NCI-H510A (cell line): ENCODE measurements at regions not wholly inside any gene's neighbourhood (a gene's known extent, or its start where the extent isn't known, plus 50 kb on each side); places are given as distances from the start of the nearest gene placed in this dataset.
"Not testable (repeated sequence)": the region's sequence is repeated elsewhere in the genome, so short reads cannot be mapped to it uniquely, and the experiment has no call there.

Source experiments
- DNase-seq: peaks from one replicate; lab custom pipeline; 2025; lab: John Stamatoyannopoulos, UW

GRCh38 chr13:65677906-65678305 is 1552.2 kb downstream of the PCDH9 start:
- DNase-seq: no peak

- DNase-seq: not testable (repeated sequence)
Observed at GRCh38 chr13:65675383-65675782, 1554.8 kb downstream of the PCDH9 start.

GRCh38 chr13:65670014-65670625 is 1560.0 kb downstream of the PCDH9 start:
- DNase-seq: no peak

GRCh38 chr13:65660731-65661130 is 1569.4 kb downstream of the PCDH9 start:
- DNase-seq: no peak

GRCh38 chr13:65656740-65657329 is 1573.3 kb downstream of the PCDH9 start:
- DNase-seq: no peak

DNA sequence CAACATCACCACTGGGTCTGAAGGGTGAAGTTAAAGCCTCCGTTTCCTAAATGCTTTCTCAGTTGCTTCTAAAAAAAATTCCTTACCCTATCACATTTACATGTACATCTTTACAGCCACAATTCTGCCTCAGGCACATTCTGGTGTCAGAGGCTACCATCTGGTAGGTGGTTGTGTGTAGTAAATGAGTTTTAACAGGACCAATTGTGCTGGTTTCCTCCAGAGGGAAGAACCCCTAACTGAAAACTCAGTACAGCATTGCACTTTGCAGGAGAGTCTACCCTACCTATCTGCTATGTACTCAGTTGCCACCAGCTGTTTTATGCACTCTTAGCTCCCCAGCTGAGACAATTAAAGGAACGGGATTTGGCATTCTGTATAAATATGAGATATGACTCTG is 1576.5 kb downstream of the PCDH9 start:
- DNase-seq: no peak

- no peak for DNase-seq
Observed at GRCh38 chr13:65650321-65650720, 1579.8 kb downstream of the PCDH9 start.

DNA sequence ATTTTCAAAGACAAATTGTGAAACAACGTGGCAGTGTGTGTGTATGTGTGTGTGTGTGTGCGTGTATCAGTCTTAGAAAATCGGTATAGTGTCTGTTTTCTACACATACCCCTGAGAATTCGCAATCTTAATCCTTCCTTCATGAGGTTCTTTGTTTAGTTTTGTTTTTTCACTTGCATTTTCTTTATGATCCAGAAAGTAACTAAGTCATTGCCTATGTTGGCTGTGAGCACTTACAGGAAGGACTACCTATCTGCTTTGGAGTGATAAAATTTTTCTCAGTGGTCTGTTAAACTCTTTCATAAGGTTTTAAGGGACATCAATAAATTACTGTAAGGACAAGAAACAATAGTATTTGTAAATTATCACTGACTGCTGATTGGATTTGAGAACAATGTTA is 1587.1 kb downstream of the PCDH9 start:
- DNase-seq: no peak

DNA sequence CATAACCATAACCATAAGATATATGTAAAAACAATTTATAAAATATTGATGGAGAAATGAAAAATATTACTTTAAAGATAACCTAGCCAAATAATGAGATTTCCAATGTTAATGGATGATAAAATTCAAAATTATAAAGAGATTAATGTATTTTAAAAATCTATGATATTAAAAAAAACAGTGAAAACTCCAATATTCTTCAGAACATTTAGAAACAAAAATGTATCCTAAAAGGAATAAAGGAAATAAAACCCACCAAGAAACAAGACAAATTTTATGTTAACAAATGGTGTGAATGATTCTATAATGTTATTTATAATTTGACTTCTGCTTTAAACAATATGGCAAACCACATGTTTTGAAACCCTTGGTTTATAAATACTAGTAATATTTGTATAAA is 1587.8 kb downstream of the PCDH9 start:
- DNase-seq: no peak

DNA sequence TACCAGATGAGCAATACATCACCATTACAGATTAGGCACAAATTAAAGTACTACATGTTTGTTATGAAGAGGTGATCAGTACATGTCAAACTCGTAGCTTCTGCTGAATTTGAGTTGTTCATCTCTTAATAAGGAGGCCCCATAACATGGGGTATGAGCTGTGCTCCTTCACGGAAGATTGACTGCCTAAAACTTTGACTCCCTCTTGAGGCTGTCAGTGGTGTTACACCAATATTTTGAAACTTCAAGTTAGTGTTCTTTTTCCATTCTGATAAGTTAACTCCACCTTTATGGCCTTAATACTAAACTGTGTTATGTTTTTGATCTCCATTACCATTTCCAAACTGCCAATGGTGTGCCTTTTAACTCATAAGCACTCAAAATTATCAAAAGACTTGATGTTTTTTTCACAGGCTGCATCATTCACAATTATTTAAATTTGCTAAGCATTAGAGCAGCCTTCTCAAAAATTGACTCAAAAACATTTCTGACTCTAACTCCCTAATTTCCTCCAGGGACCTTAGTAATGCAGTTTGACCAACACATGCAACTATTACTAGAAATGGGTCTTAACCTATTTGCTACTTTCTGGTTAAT is 1591.5 kb downstream of the PCDH9 start:
- DNase-seq: no peak

DNA sequence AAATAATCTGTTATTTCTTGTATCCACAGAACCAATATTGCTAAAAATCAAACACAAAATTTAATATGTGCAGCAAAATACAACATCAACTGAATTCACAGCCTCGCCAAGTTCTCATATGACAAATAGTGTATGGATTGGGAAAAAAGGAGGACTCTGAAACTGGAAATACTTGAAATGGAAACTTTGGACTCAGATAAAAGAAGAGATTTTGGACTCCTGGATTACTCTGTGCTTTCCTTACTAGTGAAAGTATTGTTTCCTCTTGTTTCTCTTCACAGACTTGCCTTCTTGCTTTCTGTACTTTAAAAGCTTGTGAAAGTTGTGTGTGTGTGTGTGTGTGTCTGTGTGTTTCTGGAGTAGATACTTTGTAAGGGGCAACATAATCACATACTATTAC is 1596.3 kb downstream of the PCDH9 start:
- no peak for DNase-seq

GRCh38 chr13:65631078-65631477 is 1599.1 kb downstream of the PCDH9 start:
- DNase-seq: no peak

DNA sequence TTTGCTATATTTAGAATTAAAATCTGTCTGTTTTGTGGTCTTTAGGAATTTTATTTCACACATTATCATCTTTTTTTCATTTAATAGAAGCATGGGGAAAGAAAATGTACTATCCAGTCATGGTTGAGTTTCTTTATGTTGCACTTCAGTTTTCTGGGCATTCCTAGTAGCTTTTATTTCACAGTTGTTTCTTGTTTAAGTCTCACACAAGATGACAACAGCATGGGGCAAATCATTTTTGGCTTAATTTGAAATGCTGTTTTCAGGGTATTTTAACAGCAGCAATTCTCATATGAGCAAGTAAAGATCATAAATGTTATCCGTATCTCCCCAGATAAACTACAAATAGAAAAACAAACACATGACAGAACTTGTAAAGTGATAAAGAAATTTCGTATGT is 1600.2 kb downstream of the PCDH9 start:
- DNase-seq: no peak

DNA sequence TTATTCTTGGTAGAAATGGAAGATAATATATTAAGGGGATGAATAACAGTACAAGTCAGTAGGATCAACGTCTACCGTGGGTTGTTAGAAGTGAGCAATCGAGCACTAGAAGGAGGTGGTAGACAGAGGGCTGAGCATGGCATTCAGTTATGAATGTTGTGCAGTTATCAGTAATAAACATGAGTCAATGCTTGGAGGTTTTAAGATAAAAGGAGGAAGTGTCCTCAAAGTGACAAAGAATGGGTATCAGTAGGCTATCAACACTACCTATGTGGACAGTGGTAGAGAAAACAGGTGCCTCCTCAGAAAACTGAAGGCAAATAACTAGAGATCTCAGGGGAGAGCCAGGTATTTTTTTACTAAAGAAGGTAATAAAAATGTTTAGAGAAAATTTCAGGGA is 1607.0 kb downstream of the PCDH9 start:
- no peak for DNase-seq

DNA sequence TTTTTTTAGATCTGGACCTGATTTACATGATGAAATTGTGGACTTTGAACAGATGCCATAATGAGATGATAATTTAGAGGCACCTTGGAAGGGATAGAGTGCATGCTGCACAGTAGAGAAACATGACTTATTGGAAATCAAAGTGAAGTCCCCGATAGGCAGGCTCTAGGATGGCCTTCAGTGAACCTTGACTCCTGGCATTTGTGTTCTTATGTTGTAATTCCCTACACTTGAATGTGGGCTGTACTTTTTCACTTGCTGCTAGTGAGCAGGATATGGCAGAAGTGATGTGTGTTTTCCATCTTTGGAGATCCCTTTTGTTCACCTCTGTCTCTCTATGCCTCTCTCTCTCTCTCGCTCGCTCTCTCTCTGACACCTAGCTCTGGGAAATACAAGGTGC is 1614.6 kb downstream of the PCDH9 start:
- no peak for DNase-seq

- DNase-seq: no peak
Observed at GRCh38 chr13:65613004-65613403, 1617.1 kb downstream of the PCDH9 start.

DNA sequence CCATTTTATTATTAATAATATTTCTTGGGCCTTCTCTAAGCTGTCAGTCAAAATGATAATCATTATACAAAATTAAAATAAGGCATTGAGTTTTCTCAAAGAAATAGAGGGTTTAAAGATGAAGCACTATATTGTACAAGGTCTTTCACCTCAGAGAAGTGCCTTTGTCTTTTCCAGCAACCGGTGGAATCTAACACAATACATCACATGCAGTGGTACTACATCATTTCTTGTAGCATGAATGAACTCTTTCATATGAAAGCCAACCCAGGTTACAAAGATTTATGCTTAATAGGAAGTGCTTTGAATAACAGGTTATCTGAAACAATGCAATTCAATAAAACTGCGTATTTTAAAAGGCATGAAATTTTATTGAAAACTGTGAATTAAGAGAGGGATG is 1620.8 kb downstream of the PCDH9 start:
- no peak for DNase-seq

DNA sequence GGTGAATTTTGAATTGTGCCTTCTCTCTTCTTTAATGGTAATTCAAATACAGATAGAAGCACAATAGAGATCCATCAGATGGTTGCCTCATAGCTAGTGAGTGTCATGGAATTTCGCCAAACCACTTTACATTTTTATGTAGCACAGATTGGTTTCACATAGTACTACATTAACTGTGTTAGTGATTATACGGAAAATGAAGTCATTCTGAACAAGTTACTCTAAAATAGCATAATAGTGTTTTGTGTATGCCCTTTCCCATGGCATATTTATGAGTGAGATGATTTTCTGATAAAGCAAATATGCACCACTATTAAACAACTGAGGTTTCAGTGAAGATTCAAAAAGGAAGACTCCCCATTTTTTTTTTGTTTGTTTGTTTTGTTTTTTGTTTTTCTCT is 1623.5 kb downstream of the PCDH9 start:
- DNase-seq: no peak

DNA sequence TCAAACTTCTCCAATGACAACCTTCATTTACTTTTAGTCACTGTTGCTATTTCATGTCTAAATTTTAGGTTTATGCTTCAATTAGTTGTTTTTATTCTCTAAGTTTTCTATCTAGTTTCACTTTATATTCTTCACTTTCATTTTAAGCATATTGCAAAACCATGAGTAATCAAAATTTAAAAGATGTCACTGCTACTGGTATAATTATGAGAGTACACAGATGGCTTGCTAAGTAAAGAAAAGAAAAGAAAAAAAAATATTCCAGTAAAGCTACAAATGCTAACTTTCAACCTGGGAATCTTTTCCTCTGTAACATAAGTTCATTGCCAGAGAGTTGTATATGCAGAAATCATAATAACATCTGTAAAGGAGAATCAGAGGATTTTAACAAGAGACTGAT is 1624.7 kb downstream of the PCDH9 start:
- no peak for DNase-seq

- no peak for DNase-seq
Observed at GRCh38 chr13:65603160-65603559, 1627.0 kb downstream of the PCDH9 start.

GRCh38 chr13:65601855-65602254 is 1628.3 kb downstream of the PCDH9 start:
- DNase-seq: no peak

DNA sequence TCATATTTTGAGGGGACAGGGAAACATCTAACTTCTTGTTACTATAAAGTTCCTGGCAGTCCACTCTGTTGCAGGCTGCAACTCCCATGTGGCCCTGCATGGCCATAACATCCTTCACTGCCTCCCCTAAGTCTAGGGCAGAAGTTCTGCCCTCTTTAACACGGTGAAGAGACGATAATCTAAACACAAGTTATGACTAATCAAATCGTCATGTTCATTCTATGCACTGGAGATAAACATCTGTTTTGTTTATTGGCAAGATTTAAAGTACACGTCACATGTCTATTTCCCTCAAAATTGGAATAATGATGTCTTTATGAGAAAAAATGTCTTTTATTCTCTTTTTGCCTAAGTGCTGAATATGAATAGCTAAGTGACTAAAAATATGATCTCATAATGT is 1629.4 kb downstream of the PCDH9 start:
- DNase-seq: no peak

- no peak for DNase-seq
Observed at GRCh38 chr13:65597839-65598818, 1632.0 kb downstream of the PCDH9 start.
